Dendritic cell treated with granulocyte-macrophage colony-stimulating factor and Interleukin-4, amounts not matched to agents 40 ng/mL and 50 ng/mL, for 4 days (primary cell): ENCODE measurements at regions not wholly inside any gene's neighbourhood (a gene's known extent, or its start where the extent isn't known, plus 50 kb on each side); places are given as distances from the start of the nearest gene placed in this dataset.

ENCODE experiments used
- H3K27ac Mint-ChIP-seq: one replicate; pipeline ENCODE4 v1.8.0; 2022; ENCODE audit warnings: mild to moderate bottlenecking, mixed read lengths
- H3K27me3 Mint-ChIP-seq: one replicate; pipeline ENCODE4 v1.8.0; 2022; ENCODE audit warnings: mild to moderate bottlenecking, mixed read lengths
- H3K36me3 Mint-ChIP-seq: one replicate; pipeline ENCODE4 v1.8.0; 2022; ENCODE audit warnings: low read depth, mixed read lengths
- H3K4me1 Mint-ChIP-seq: one replicate; pipeline ENCODE4 v1.8.0; 2022; ENCODE audit warnings: low read depth, mixed read lengths
- H3K4me3 Mint-ChIP-seq: one replicate; pipeline ENCODE4 v1.8.0; 2022; ENCODE audit warnings: mild to moderate bottlenecking, moderate library complexity, mixed read lengths
- H3K9me3 Mint-ChIP-seq: one replicate; pipeline ENCODE4 v1.8.0; 2022; ENCODE audit warnings: mixed read lengths
- intact Hi-C: fragments of 100-400 bp; cut with micrococcal nuclease; formaldehyde crosslinking; loops from one replicate; pipeline ENCODE4 v1.15.0; 2022

GRCh38 chr16:65781855-65782254 is 584.6 kb upstream of the CDH5 start:
- intact Hi-C loops, result no loop called here
- no peaks in the 10 kb centered on the region for H3K27me3 Mint-ChIP-seq
- no peak overlapping the region for H3K4me3 Mint-ChIP-seq
- no peak overlapping the region for H3K27ac Mint-ChIP-seq
- H3K36me3 Mint-ChIP-seq, result no peaks in the 10 kb centered on the region
- no peaks in the 10 kb centered on the region for H3K4me1 Mint-ChIP-seq
- no peaks in the 10 kb centered on the region for H3K9me3 Mint-ChIP-seq

- Mint-ChIP-seq H3K9me3 (no peaks in the 10 kb centered on the region), H3K4me1 (no peaks in the 10 kb centered on the region), H3K27me3 (no peaks in the 10 kb centered on the region), H3K27ac (no peak overlapping the region), H3K36me3 (no peaks in the 10 kb centered on the region), H3K4me3 (no peak overlapping the region)
- intact Hi-C loops, result no loop called here
Measured at GRCh38 chr16:65781363-65781762, 585.1 kb upstream of the CDH5 start.

GRCh38 chr16:65779201-65779600 is 587.3 kb upstream of the CDH5 start:
- intact Hi-C loops, result no loop called here
- Mint-ChIP-seq H3K27ac (no peak overlapping the region), H3K9me3 (no peaks in the 10 kb centered on the region), H3K4me1 (no peaks in the 10 kb centered on the region), H3K4me3 (no peak overlapping the region), H3K27me3 (no peaks in the 10 kb centered on the region), H3K36me3 (no peaks in the 10 kb centered on the region)

- Mint-ChIP-seq H3K4me1 (no peaks in the 10 kb centered on the region), H3K36me3 (no peaks in the 10 kb centered on the region), H3K4me3 (no peak overlapping the region), H3K9me3 (peaks cover 2% of the 10 kb centered on the region), H3K27me3 (no peaks in the 10 kb centered on the region), H3K27ac (no peak overlapping the region)
- intact Hi-C loops, result no loop called here
Measured at GRCh38 chr16:65776639-65777183, 589.8 kb upstream of the CDH5 start.

- H3K36me3 Mint-ChIP-seq, result no peaks in the 10 kb centered on the region
Measured at GRCh38 chr16:65775829-65776228, 590.7 kb upstream of the CDH5 start.

GRCh38 chr16:65774350-65774749 is 592.1 kb upstream of the CDH5 start:
- Mint-ChIP-seq H3K27ac (no peak overlapping the region), H3K9me3 (peaks cover 26% of the 10 kb centered on the region), H3K4me3 (no peak overlapping the region), H3K36me3 (no peaks in the 10 kb centered on the region), H3K4me1 (no peaks in the 10 kb centered on the region), H3K27me3 (no peaks in the 10 kb centered on the region)
- intact Hi-C loops, result no loop called here

More at GRCh38 chr16:65775829-65776228, 590.7 kb upstream of the CDH5 start:
- Mint-ChIP-seq H3K27ac (no peak overlapping the region), H3K27me3 (no peaks in the 10 kb centered on the region), H3K4me1 (no peaks in the 10 kb centered on the region), H3K4me3 (no peak overlapping the region), H3K9me3 (peaks cover 11% of the 10 kb centered on the region)
- intact Hi-C loops, result no loop called here

- Mint-ChIP-seq H3K36me3 (no peaks in the 10 kb centered on the region), H3K27me3 (no peaks in the 10 kb centered on the region), H3K27ac (no peak overlapping the region), H3K9me3 (peaks cover 33% of the 10 kb centered on the region), H3K4me3 (no peak overlapping the region), H3K4me1 (no peaks in the 10 kb centered on the region)
- intact Hi-C loops, result no loop called here
Measured at GRCh38 chr16:65773301-65773874, 593.1 kb upstream of the CDH5 start.

- Mint-ChIP-seq H3K4me1 (no peaks in the 10 kb centered on the region), H3K4me3 (no peak overlapping the region), H3K36me3 (no peaks in the 10 kb centered on the region), H3K27ac (no peak overlapping the region), H3K9me3 (peaks cover 33% of the 10 kb centered on the region), H3K27me3 (no peaks in the 10 kb centered on the region)
- intact Hi-C loops, result no loop called here
Measured at GRCh38 chr16:65772134-65772732, 594.3 kb upstream of the CDH5 start.

- Mint-ChIP-seq H3K27me3 (no peaks in the 10 kb centered on the region), H3K4me3 (no peak overlapping the region), H3K27ac (no peak overlapping the region), H3K36me3 (no peaks in the 10 kb centered on the region), H3K4me1 (no peaks in the 10 kb centered on the region), H3K9me3 (peaks cover 33% of the 10 kb centered on the region)
- intact Hi-C loops, result no loop called here
Measured at GRCh38 chr16:65771707-65772106, 594.8 kb upstream of the CDH5 start.

GRCh38 chr16:65770752-65771151 is 595.7 kb upstream of the CDH5 start:
- H3K36me3 Mint-ChIP-seq, result no peaks in the 10 kb centered on the region
- peaks cover 33% of the 10 kb centered on the region for H3K9me3 Mint-ChIP-seq
- no peak overlapping the region for H3K4me3 Mint-ChIP-seq
- H3K4me1 Mint-ChIP-seq, result no peaks in the 10 kb centered on the region
- intact Hi-C loops, result no loop called here
- H3K27me3 Mint-ChIP-seq, result no peaks in the 10 kb centered on the region
- H3K27ac Mint-ChIP-seq, result no peak overlapping the region

- no peak overlapping the region for H3K27ac Mint-ChIP-seq
- H3K36me3 Mint-ChIP-seq, result no peaks in the 10 kb centered on the region
- H3K9me3 Mint-ChIP-seq, result peaks cover 33% of the 10 kb centered on the region
- H3K4me1 Mint-ChIP-seq, result no peaks in the 10 kb centered on the region
- H3K4me3 Mint-ChIP-seq, result no peak overlapping the region
- intact Hi-C loops, result no loop called here
- H3K27me3 Mint-ChIP-seq, result no peaks in the 10 kb centered on the region
Measured at GRCh38 chr16:65769776-65770438, 596.6 kb upstream of the CDH5 start.

GRCh38 chr16:65769055-65769465 is 597.4 kb upstream of the CDH5 start:
- Mint-ChIP-seq H3K27ac (no peak overlapping the region), H3K9me3 (peaks cover 33% of the 10 kb centered on the region), H3K27me3 (no peaks in the 10 kb centered on the region), H3K4me3 (no peak overlapping the region), H3K4me1 (no peaks in the 10 kb centered on the region), H3K36me3 (no peaks in the 10 kb centered on the region)
- intact Hi-C loops, result no loop called here

- H3K4me1 Mint-ChIP-seq, result no peaks in the 10 kb centered on the region
- H3K9me3 Mint-ChIP-seq, result peaks cover 33% of the 10 kb centered on the region
- H3K36me3 Mint-ChIP-seq, result no peaks in the 10 kb centered on the region
- no peaks in the 10 kb centered on the region for H3K27me3 Mint-ChIP-seq
- intact Hi-C loops, result no loop called here
- H3K4me3 Mint-ChIP-seq, result no peak overlapping the region
- no peak overlapping the region for H3K27ac Mint-ChIP-seq
Measured at GRCh38 chr16:65767125-65767524, 599.4 kb upstream of the CDH5 start.

GRCh38 chr16:65763640-65764305 is 602.7 kb upstream of the CDH5 start:
- Mint-ChIP-seq H3K4me3 (no peak overlapping the region), H3K27me3 (no peaks in the 10 kb centered on the region), H3K4me1 (no peaks in the 10 kb centered on the region), H3K36me3 (no peaks in the 10 kb centered on the region), H3K27ac (no peak overlapping the region), H3K9me3 (peaks cover 1% of the 10 kb centered on the region)
- intact Hi-C loops, result no loop called here
